Stimulated activated CD4-positive, alpha-beta T cell treated with anti-CD3 and anti-CD28 coated beads, Interleukin-4, amount 100 ng/mL, for 4 hours (primary cell): ENCODE measurements at regions not wholly inside any gene's neighbourhood (a gene's known extent, or its start where the extent isn't known, plus 50 kb on each side); places are given as distances from the start of the nearest gene placed in this dataset.
"Not testable (repeated sequence)": the region's sequence is repeated elsewhere in the genome, so short reads cannot be mapped to it uniquely, and the experiment has no call there.

ENCODE experiments used
- DNase-seq, 2 experiments: peaks; one replicate each; pipeline ENCODE4 v3.0.0-alpha.2; 2020

DNA sequence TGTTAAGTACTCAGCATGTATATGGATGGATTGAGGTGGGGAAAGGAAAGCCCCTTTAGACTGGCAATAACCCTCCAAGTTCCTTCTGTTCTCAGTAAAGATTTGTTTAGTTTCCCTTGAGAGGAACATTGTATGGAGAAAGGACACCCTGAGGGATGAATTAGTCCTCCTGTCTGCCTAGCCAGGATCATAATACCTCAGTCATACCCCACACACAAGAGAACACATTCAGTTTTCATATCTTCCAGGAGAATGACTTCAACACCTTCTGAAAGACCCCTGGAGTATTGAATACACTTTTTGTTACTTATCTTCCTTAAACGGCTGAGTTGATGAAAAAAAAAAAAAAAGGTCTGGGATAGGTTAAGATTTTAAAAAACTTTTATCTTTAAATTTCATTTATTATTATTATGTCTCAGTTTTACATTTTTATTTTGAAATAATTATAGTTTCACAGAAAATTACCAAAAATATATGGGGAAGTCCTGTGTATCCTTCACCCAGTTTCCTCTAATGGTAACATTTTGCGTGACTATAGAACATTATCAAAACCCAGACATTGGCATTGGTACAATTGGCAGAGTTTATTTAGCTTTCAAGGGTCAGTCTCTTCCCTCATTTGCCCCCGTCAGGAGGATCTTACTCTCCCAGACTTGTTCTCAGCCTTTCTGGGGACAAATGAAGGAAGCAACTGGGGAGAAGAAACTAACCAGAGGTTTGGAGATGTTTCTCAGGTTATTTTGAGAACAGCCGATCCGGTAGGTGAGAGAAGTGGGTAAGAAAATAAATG lies 88.0 kb downstream of the ACTBL2 start:
- DNase-seq: no peak

DNA sequence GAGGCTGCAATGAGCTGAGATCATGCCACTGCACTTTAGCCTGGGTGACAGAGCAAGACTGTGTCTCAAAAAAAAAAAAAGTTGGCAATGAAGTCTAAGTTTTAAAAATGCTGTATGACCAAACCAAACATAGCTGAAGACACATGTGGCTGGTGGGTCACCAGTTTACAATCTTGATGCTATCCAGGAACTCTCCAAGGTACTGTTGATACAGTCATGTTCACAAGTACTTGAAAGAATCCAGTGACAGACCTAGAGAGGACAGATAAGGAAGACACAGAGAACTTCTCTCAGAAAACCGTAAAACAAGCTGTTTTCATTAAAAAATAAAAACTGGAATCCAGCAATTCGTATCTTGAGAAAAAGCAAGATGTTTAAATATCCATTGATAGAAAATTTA lies 95.7 kb downstream of the ACTBL2 start:
- DNase-seq: no peak

- peak; percentile 11 to 17 for DNase-seq
Observed at GRCh38 chr5:57383093-57383861, 99.3 kb downstream of the ACTBL2 start.

GRCh38 chr5:57382655-57383054 lies 100.0 kb downstream of the ACTBL2 start:
- DNase-seq: no peak

GRCh38 chr5:57370376-57370775 lies 112.2 kb downstream of the ACTBL2 start:
- DNase-seq: no peak

- DNase-seq: no peak
Observed at GRCh38 chr5:57368010-57368409, 114.6 kb downstream of the ACTBL2 start.

- no peak for DNase-seq
Observed at GRCh38 chr5:57366744-57367143, 115.9 kb downstream of the ACTBL2 start.

DNA sequence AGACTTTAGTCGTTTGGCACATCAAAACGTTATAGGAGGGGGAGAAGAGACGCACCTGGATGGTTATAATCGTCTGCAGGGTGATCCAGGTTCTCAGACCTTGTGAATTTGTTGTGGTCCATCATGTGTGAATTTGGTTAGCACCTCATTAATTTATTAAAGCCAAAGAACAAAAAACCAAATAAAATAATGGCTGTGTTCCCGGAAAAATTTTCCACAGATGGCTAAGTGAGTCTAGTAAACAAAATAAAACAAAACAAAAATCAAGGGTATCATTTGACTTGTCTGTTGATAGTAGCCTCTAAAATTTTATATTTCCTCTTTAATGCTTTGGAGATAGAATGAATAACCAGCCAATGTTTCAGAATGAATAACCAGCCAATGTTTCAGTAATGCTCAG lies 119.7 kb downstream of the ACTBL2 start:
- DNase-seq: no peak

GRCh38 chr5:57360871-57361270 lies 121.7 kb downstream of the ACTBL2 start:
- no peak for DNase-seq

GRCh38 chr5:57358796-57359592 lies 123.6 kb downstream of the ACTBL2 start:
- DNase-seq: no peak

- DNase-seq: not testable (repeated sequence)
Observed at GRCh38 chr5:57356850-57357249, 125.8 kb downstream of the ACTBL2 start.

DNA sequence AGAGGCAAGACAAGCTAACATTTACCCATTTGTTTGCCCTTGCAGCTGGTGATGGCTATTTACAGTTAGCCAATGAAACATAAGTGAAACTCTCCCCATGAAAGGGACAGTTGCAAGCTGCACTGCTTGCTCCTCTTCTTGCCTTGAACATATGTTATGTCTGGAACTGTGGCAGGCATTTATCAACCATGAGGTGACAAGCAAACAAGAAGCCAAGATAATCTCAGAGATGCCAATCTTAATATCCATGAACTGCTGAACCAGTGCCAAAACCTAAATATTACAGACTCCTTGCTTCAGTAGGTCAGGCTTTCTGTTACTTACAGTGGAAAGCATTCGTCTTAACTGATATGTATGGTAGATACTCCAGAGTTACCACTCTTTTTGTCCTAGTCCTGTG lies 133.4 kb downstream of the ACTBL2 start:
- DNase-seq: no peak

- no peak for DNase-seq
Observed at GRCh38 chr5:57348376-57349140, 134.1 kb downstream of the ACTBL2 start.

DNA sequence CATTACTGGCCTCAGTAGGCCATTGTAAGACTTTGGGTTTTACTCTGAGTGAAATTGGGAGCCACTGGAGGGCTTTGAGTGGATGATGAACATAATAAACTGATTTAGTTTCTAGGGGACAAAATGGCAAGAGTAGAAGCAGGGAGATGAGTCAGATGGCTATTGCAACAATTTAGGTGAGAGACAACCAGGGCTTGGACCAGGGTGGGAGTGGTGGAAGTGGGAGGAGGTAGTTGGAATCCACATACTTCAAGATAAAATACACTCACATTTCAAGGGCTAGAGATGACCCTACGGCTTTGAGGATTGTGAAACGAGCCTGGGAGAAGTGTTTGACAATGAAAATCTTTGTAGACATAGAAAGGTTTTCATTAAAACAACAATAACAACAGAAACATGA lies 136.3 kb downstream of the ACTBL2 start:
- no peak for DNase-seq

- DNase-seq: no peak
Observed at GRCh38 chr5:57341380-57341979, 141.1 kb downstream of the ACTBL2 start.

GRCh38 chr5:57340681-57341080 lies 141.9 kb downstream of the ACTBL2 start:
- DNase-seq: no peak

DNA sequence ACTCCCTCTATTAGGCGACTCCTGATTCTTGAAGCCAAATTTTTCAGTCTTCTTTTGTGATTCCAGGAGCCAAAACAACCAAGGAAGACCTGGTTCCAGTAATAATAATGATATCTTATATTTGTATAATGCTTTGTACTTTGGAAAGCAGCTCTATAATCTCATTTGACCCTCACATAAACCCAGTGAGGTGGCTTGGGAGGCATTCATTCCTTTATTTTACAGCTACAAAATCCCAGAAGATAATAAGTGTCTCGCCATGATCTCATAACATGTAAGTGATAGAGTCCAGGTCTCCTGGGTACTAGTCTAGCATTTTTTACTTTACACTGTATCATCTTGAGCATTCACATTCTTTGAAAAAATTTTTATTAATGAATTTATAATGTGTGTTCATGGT lies 143.1 kb downstream of the ACTBL2 start:
- DNase-seq: no peak

DNA sequence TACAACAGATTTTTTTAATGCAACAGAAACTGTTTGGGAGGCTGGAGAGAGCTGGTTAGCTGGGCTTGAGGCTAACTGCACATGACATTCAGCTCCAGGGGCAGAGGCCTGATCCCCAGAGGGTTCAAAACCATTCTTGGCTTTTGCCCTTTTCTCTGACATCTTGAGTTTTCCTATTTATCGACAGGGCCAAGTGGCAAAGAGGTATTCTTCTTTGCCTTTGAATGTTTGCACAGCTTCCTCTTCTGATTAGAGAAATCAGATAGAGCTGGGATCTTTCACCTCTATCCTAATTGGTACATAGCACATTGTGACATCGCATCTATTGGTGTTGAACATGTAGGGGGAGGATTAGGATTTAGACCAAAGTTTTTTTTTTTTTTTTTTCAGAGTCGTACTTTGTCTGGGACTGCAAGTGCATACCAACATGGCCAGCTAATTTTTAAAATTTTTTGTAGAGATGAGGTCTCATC lies 143.7 kb downstream of the ACTBL2 start:
- DNase-seq: no peak

- DNase-seq: no peak
Observed at GRCh38 chr5:57338068-57338867, 144.3 kb downstream of the ACTBL2 start.

DNA sequence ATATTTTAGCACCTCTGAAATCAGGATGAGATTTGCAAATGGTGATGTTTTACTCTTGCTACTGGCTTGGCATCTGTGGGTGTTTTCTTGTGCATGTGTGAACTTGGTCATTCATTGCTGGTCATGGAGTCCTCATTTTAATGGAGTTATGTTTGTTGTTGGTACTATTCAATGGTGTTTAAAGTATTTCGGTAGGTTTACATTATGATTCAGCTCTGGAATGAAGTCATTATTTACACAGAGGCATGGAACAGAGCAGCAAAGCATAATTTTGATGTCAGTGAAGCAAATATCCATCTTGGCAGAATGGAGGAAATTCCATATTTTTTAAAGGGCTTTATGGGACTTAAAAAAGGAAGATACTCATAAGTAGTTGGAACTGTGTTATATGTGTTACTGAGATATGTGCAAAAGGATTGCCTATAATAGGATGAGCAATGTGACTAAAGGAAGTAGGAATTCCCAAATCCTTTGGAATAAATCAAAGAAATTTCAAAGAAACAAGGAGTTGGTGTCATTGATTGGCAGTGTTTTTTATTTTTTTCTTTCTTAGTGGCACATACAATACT lies 147.4 kb downstream of the ACTBL2 start:
- no peak for DNase-seq

DNA sequence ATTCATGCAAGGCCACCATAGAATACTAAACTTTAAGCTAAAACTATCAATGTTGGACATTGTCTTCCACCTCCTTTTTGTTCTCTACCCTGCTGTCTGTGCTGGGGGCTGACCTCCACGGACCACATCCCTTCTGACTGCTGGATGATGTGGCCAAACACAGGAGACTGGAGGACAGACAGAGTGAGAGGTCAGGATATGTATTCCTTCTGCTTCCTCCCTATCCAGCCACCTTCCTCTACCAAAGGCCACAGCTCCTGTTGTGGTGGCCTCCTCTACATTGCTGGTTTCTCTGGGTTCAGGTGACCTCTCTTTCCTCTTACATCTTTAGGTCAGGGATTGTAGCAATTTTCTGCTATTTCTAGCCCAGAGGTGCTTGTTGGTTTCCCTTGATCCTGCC lies 148.1 kb downstream of the ACTBL2 start:
- no peak for DNase-seq
